NCI-H2107 treated with DMSO at 0.1 percent for 48 hours (cell line): ENCODE measurements at regions not wholly inside any gene's neighbourhood (a gene's known extent, or its start where the extent isn't known, plus 50 kb on each side); places are given as distances from the start of the nearest gene placed in this dataset.
"Not testable (repeated sequence)": the region's sequence is repeated elsewhere in the genome, so short reads cannot be mapped to it uniquely, and the experiment has no call there.

Experiments
- DNase-seq: peaks from one replicate; lab custom pipeline; 2025; ENCODE audit not compliant: unreplicated experiment; lab: John Stamatoyannopoulos, UW

GRCh38 chr2:59398081-59398480 lies 1155.4 kb downstream of the BCL11A start:
- no peak for DNase-seq

GRCh38 chr2:59395119-59395518 lies 1154.0 kb upstream of the FANCL start:
- no peak for DNase-seq

GRCh38 chr2:59391896-59392295 lies 1150.8 kb upstream of the FANCL start:
- no peak for DNase-seq

- DNase-seq, result no peak
Measured at GRCh38 chr2:59390581-59390980, 1149.5 kb upstream of the FANCL start.

- DNase-seq, result no peak
Measured at GRCh38 chr2:59389240-59389639, 1148.1 kb upstream of the FANCL start.

GRCh38 chr2:59385971-59386370 lies 1144.8 kb upstream of the FANCL start:
- no peak for DNase-seq

- peak; percentile 87 for DNase-seq
Measured at GRCh38 chr2:59383473-59383872, 1142.3 kb upstream of the FANCL start.

GRCh38 chr2:59378127-59378526 lies 1137.0 kb upstream of the FANCL start:
- DNase-seq, result no peak

- no peak for DNase-seq
Measured at GRCh38 chr2:59366288-59366687, 1125.2 kb upstream of the FANCL start.

GRCh38 chr2:59354498-59354897 lies 1113.4 kb upstream of the FANCL start:
- DNase-seq, result no peak

GRCh38 chr2:59353306-59353921 lies 1112.3 kb upstream of the FANCL start:
- DNase-seq, result no peak

GRCh38 chr2:59342166-59342565 lies 1101.0 kb upstream of the FANCL start:
- no peak for DNase-seq

GRCh38 chr2:59339837-59340207 lies 1098.7 kb upstream of the FANCL start:
- DNase-seq, result no peak

GRCh38 chr2:59339121-59339836 lies 1098.2 kb upstream of the FANCL start:
- DNase-seq, result peak; percentile 34

GRCh38 chr2:59333007-59333406 lies 1091.9 kb upstream of the FANCL start:
- DNase-seq, result no peak

- not testable (repeated sequence) for DNase-seq
Measured at GRCh38 chr2:59326581-59327365, 1085.6 kb upstream of the FANCL start.

GRCh38 chr2:59322870-59323269 lies 1081.7 kb upstream of the FANCL start:
- DNase-seq, result no peak

- DNase-seq, result no peak
Measured at GRCh38 chr2:59322005-59322404, 1080.9 kb upstream of the FANCL start.

GRCh38 chr2:59314031-59314766 lies 1073.1 kb upstream of the FANCL start:
- DNase-seq, result no peak

GRCh38 chr2:59312967-59313940 lies 1072.1 kb upstream of the FANCL start:
- DNase-seq, result peak; percentile 18
